SK-N-MC (cell line): ENCODE measurements at regions not wholly inside any gene's neighbourhood (a gene's known extent, or its start where the extent isn't known, plus 50 kb on each side); places are given as distances from the start of the nearest gene placed in this dataset.

Source experiments
- EZH2 ChIP-seq: fragments of 200-600 bp; sonication (generic); IDR thresholded peaks from one replicate; pipeline ENCODE4 v1.6.1; 2017; ENCODE audit warnings: antibody characterized with exemption
- FOXP2 ChIP-seq: optimal IDR thresholded peaks from 2 replicates; pipeline ENCODE3; 2011; ENCODE audit warnings: mild to moderate bottlenecking, moderate library complexity; ENCODE audit not compliant: insufficient read depth; ENCODE audit errors: extremely low read length, control extremely low read depth
- POLR2AphosphoS5 ChIP-seq: IDR thresholded peaks from 2 replicates; pipeline ENCODE4 v1.6.1; 2012; ENCODE audit warnings: mild to moderate bottlenecking, low read depth, low read length, borderline replicate concordance

DNA sequence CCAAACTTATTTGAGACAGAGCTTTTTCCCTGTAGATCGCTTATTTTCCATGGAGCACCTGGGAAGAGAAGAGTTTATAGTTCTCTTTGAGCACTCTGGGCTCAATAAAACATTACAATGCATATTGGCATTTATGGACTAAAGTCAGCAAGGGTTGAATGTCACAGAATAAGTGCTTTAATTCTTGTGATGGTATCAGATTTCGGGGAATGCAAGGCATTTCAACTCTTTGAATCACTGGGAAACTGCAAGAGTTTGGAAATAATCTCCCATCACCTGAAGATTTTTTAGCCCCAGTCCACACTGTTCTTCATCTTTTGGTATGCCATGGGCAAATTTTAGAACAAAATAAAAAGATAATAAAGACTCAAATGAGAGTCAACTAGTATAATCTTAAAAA is 111.5 kb upstream of the WDFY3 start:
- no peak for TF ChIP-seq EZH2
- no peak for TF ChIP-seq POLR2AphosphoS5
- TF ChIP-seq FOXP2: no peak
